Panc1 (cell line): ENCODE measurements at regions not wholly inside any gene's neighbourhood (a gene's known extent, or its start where the extent isn't known, plus 50 kb on each side); places are given as distances from the start of the nearest gene placed in this dataset.

Experiments
- ATAC-seq: fragments of 200-7000 bp; cut with Tn5 transposase; 2 replicates; pipeline ENCODE4 v1.9.1; 2020; ENCODE audit warnings: mild to moderate bottlenecking, moderate library complexity
- BruUV-seq: library from RNA; stranded (reverse); fragments of 400-500 nt; replicated peaks from 2 replicates; lab custom pipeline; 2021; lab: Mats Ljungman, UMichigan
- CTCF ChIA-PET: fragments of 300-600 bp; sonication (Branson Sonifier 250); formaldehyde crosslinking; loops from one replicate; lab custom pipeline; 2022; ENCODE audit warnings: antibody characterized with exemption; lab: Charles Lee
- POLR2A ChIA-PET: fragments of 300-600 bp; sonication (Branson Sonifier 250); formaldehyde crosslinking; loops from one replicate; lab custom pipeline; 2022; ENCODE audit warnings: antibody characterized with exemption; lab: Charles Lee
- DNase-seq: peaks from one replicate; pipeline ENCODE4 v3.0.0-alpha.2; 2010; ENCODE audit warnings: low read depth, low spot score
- H3K27ac ChIP-seq: 2 replicates; pipeline ENCODE4 v1.5.1; 2011; ENCODE audit warnings: mild to moderate bottlenecking, low read length, inconsistent platforms
- H3K27me3 ChIP-seq: fragments of 200-500 bp; sonication (Bioruptor generic); 2 replicates; pipeline ENCODE4 v1.6.0; 2014; ENCODE audit warnings: low read length, inconsistent platforms; ENCODE audit not compliant: control insufficient read depth, insufficient read depth
- H3K36me3 ChIP-seq: fragments of 200-500 bp; sonication (Bioruptor generic); 2 replicates; pipeline ENCODE4 v1.5.1; 2014; ENCODE audit warnings: inconsistent platforms, mild to moderate bottlenecking, low read length, moderate library complexity; ENCODE audit not compliant: control insufficient read depth, insufficient read depth
- H3K4me1 ChIP-seq: 2 replicates; pipeline ENCODE4 v1.5.1; 2011; ENCODE audit warnings: inconsistent platforms, mild to moderate bottlenecking, low read length, moderate library complexity; ENCODE audit not compliant: control insufficient read depth, insufficient read depth
- H3K4me3 ChIP-seq, 2 experiments: 2 replicates each; pipeline ENCODE4 v1.5.1; 2011 to 2012; ENCODE audit warnings: low read depth in 2 of 2, low read length in 2 of 2, mild to moderate bottlenecking in 2 of 2, inconsistent platforms in 1 of 2, moderate library complexity in 1 of 2
- H3K9me3 ChIP-seq: fragments of 200-500 bp; sonication (Bioruptor generic); 2 replicates; pipeline ENCODE4 v1.5.1; 2014; ENCODE audit warnings: low read depth, mild to moderate bottlenecking, inconsistent platforms, low read length, moderate library complexity; ENCODE audit not compliant: control insufficient read depth, insufficient read depth
- CTCF ChIP-seq: fragments of 450-650 bp; IDR thresholded peaks from 2 replicates; pipeline ENCODE4 v1.5.1; 2017; ENCODE audit warnings: mild to moderate bottlenecking
- POLR2AphosphoS5 ChIP-seq: IDR thresholded peaks from 2 replicates; pipeline ENCODE4 v1.6.1; 2012; ENCODE audit warnings: mild to moderate bottlenecking, low read depth, low read length, moderate library complexity
- REST ChIP-seq, 2 experiments: IDR thresholded peaks; 2 replicates each; pipeline ENCODE4 v1.6.1; 2011 to 2012; ENCODE audit warnings: low read depth in 2 of 2, control low read depth in 1 of 2, low read length in 1 of 2, mild to moderate bottlenecking in 1 of 2, moderate library complexity in 1 of 2; ENCODE audit not compliant: insufficient read depth in 1 of 2
- SIN3A ChIP-seq: IDR thresholded peaks from 2 replicates; pipeline ENCODE4 v1.6.1; 2012; ENCODE audit warnings: low read depth, mild to moderate bottlenecking, low read length, moderate library complexity, borderline replicate concordance; ENCODE audit not compliant: insufficient read depth
- TCF7L2 ChIP-seq: IDR thresholded peaks from 2 replicates; pipeline ENCODE4 v1.6.1; 2011; ENCODE audit warnings: mild to moderate bottlenecking, low read depth, low read length, inconsistent platforms
- in situ Hi-C: cut with HindIII; loops from 2 replicates; pipeline ENCODE4 v1.10.0; 2016; ENCODE audit warnings: low sequenced_read_pairs, low pct_unique_long_range_greater_than_20kb
- intact Hi-C: fragments of 100-400 bp; cut with micrococcal nuclease; formaldehyde crosslinking; loops from one replicate; pipeline ENCODE4 v1.10.0; 2022; ENCODE audit not compliant: unreplicated experiment

GRCh38 chr9:87089929-87090328, 142.6 kb upstream of the GAS1 start:
- no peaks in the 10 kb centered on the region for H3K4me1 ChIP-seq
- no peaks in the 10 kb centered on the region for H3K9me3 ChIP-seq

GRCh38 chr9:87093777-87094176, 146.5 kb upstream of the GAS1 start:
- DNase-seq (no peak), ATAC-seq (no peak)
- H3K36me3 ChIP-seq = no peaks in the 10 kb centered on the region
- POLR2A ChIA-PET = no interaction called here
- no peaks in the 10 kb centered on the region for H3K4me1 ChIP-seq
- BruUV-seq = no TSS peak
- TF ChIP-seq POLR2AphosphoS5 = no peak
- TF ChIP-seq TCF7L2 = no peak
- no peak for TF ChIP-seq CTCF
- TF ChIP-seq REST (IDR thresholded peaks at IDR 0.05; ENCODE audit: insufficient read depth in 1 of 2, low read depth in 2 of 2, low read length in 1 of 2) = no peak
- TF ChIP-seq SIN3A = no peak
- no peaks in the 10 kb centered on the region for H3K9me3 ChIP-seq
- CTCF ChIA-PET = no interaction called here
- no peak overlapping the region for H3K27ac ChIP-seq
- intact Hi-C loops (no loop called here), in situ Hi-C loops (no loop called here)
- no peaks in the 10 kb centered on the region for H3K27me3 ChIP-seq
- no peak overlapping the region for H3K4me3 ChIP-seq

More at GRCh38 chr9:87089929-87090328, 142.6 kb upstream of the GAS1 start:
- no peaks in the 10 kb centered on the region for H3K27me3 ChIP-seq
- intact Hi-C loops (no loop called here), in situ Hi-C loops (no loop called here)
- no TSS peak for BruUV-seq
- CTCF ChIA-PET = no interaction called here
- H3K27ac ChIP-seq = no peak overlapping the region
- POLR2A ChIA-PET = no interaction called here
- TF ChIP-seq CTCF = no peak
- TF ChIP-seq SIN3A = no peak
- TF ChIP-seq REST (IDR thresholded peaks at IDR 0.05; ENCODE audit: insufficient read depth in 1 of 2, low read depth in 2 of 2, low read length in 1 of 2) = no peak
- TF ChIP-seq TCF7L2 = no peak
- TF ChIP-seq POLR2AphosphoS5 = no peak
- no peak for DNase-seq
- no peak overlapping the region for H3K4me3 ChIP-seq
- H3K36me3 ChIP-seq = no peaks in the 10 kb centered on the region
- no peak for ATAC-seq
